ENCODE measurements at regions not wholly inside any gene's neighbourhood (a gene's known extent, or its start where the extent isn't known, plus 50 kb on each side); places are given as distances from the start of the nearest gene placed in this dataset.

DNA sequence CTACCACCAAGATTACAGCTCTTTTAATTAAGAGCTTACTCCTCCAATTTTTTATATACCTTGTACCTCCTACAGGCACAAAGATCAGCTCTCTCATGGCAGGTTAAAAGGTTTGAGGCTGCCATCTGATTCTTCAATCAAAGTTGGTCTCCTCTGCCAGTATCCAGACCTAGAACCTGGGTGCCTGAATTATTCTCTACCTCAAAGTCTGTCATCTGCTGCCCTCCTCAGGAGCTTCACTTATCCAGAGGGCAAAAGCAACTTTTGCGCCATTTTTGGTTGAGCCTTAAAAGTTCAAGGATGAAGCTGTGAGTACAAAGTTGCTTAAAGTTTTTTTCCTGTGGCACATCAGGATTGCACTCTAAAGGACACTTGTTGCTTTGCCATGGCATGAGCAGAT lies 343.7 kb upstream of the PPP1R2C start:
- TF ChIP-seq, protein P1, sequence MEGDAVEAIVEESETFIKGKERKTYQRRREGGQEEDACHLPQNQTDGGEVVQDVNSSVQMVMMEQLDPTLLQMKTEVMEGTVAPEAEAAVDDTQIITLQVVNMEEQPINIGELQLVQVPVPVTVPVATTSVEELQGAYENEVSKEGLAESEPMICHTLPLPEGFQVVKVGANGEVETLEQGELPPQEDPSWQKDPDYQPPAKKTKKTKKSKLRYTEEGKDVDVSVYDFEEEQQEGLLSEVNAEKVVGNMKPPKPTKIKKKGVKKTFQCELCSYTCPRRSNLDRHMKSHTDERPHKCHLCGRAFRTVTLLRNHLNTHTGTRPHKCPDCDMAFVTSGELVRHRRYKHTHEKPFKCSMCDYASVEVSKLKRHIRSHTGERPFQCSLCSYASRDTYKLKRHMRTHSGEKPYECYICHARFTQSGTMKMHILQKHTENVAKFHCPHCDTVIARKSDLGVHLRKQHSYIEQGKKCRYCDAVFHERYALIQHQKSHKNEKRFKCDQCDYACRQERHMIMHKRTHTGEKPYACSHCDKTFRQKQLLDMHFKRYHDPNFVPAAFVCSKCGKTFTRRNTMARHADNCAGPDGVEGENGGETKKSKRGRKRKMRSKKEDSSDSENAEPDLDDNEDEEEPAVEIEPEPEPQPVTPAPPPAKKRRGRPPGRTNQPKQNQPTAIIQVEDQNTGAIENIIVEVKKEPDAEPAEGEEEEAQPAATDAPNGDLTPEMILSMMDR (IDR thresholded peaks at IDR 0.05): no peak
- TF ChIP-seq POLR2A (IDR thresholded peaks at IDR 0.05): no peak
